ENCODE measurements at regions not wholly inside any gene's neighbourhood (a gene's known extent, or its start where the extent isn't known, plus 50 kb on each side); places are given as distances from the start of the nearest gene placed in this dataset.

GRCh38 chr21:41647806-41648561, 118.9 kb downstream of the RIPK4 start:
- no peaks in the 10 kb centered on the region for H3K9me3 ChIP-seq (replicated peaks; ENCODE audit: low read length)
- H3K4me1 ChIP-seq (ENCODE audit: control insufficient read depth, insufficient read depth, low read length) = peaks cover 14% of the 10 kb centered on the region
- H3K4me2 ChIP-seq (ENCODE audit: low read length) = no peak overlapping the region
- no peak overlapping the region for H3K4me3 ChIP-seq (ENCODE audit: low read length)
- no peaks in the 10 kb centered on the region for H3K27me3 ChIP-seq (ENCODE audit: control insufficient read depth, insufficient read depth, low read length)
- H3K9ac ChIP-seq (ENCODE audit: low read depth, low read length) = no peak overlapping the region
- H3K36me3 ChIP-seq (ENCODE audit: insufficient read depth, low read length) = no peaks in the 10 kb centered on the region

- Histone ChIP-seq H3K9me3 (replicated peaks; ENCODE audit: low read length) (no peaks in the 10 kb centered on the region), H3K4me3 (ENCODE audit: low read length) (no peak overlapping the region), H3K27me3 (ENCODE audit: control insufficient read depth, insufficient read depth, low read length) (no peaks in the 10 kb centered on the region), H3K9ac (ENCODE audit: low read depth, low read length) (no peak overlapping the region), H3K4me2 (ENCODE audit: low read length) (no peak overlapping the region), H3K4me1 (ENCODE audit: control insufficient read depth, insufficient read depth, low read length) (peaks cover 24% of the 10 kb centered on the region), H3K36me3 (ENCODE audit: insufficient read depth, low read length) (no peaks in the 10 kb centered on the region)
These were observed 123.4 kb downstream of the RIPK4 start for GRCh38 chr21:41643246-41643966.

- H3K27me3 ChIP-seq (ENCODE audit: control insufficient read depth, insufficient read depth, low read length) = no peaks in the 10 kb centered on the region
- H3K9me3 ChIP-seq (replicated peaks; ENCODE audit: low read length) = no peaks in the 10 kb centered on the region
- H3K36me3 ChIP-seq (ENCODE audit: insufficient read depth, low read length) = no peaks in the 10 kb centered on the region
- peaks cover 24% of the 10 kb centered on the region for H3K4me1 ChIP-seq (ENCODE audit: control insufficient read depth, insufficient read depth, low read length)
- H3K9ac ChIP-seq (ENCODE audit: low read depth, low read length) = peak overlapping the region; percentile 78
- peak overlapping the region; percentile 8 for H3K4me3 ChIP-seq (ENCODE audit: low read length)
- H3K4me2 ChIP-seq (ENCODE audit: low read length) = peak overlapping the region; percentile 59
These were observed 124.8 kb downstream of the RIPK4 start for GRCh38 chr21:41641821-41642701.

- Histone ChIP-seq H3K4me2 (ENCODE audit: low read length) (peak overlapping the region; percentile 59), H3K9ac (ENCODE audit: low read depth, low read length) (peak overlapping the region; percentile 78), H3K4me1 (ENCODE audit: control insufficient read depth, insufficient read depth, low read length) (peaks cover 24% of the 10 kb centered on the region), H3K4me3 (ENCODE audit: low read length) (peak overlapping the region; percentile 7), H3K27me3 (ENCODE audit: control insufficient read depth, insufficient read depth, low read length) (no peaks in the 10 kb centered on the region), H3K9me3 (replicated peaks; ENCODE audit: low read length) (no peaks in the 10 kb centered on the region), H3K36me3 (ENCODE audit: insufficient read depth, low read length) (no peaks in the 10 kb centered on the region)
These were observed 125.4 kb downstream of the RIPK4 start for GRCh38 chr21:41641510-41641815.

- peaks cover 24% of the 10 kb centered on the region for H3K4me1 ChIP-seq (ENCODE audit: control insufficient read depth, insufficient read depth, low read length)
- no peaks in the 10 kb centered on the region for H3K36me3 ChIP-seq (ENCODE audit: insufficient read depth, low read length)
- H3K9me3 ChIP-seq (replicated peaks; ENCODE audit: low read length) = no peaks in the 10 kb centered on the region
- H3K27me3 ChIP-seq (ENCODE audit: control insufficient read depth, insufficient read depth, low read length) = no peaks in the 10 kb centered on the region
- peak overlapping the region; percentile 78 for H3K9ac ChIP-seq (ENCODE audit: low read depth, low read length)
- H3K4me2 ChIP-seq (ENCODE audit: low read length) = peak overlapping the region; percentile 59
- peak overlapping the region; percentile 7 for H3K4me3 ChIP-seq (ENCODE audit: low read length)
These were observed 125.9 kb downstream of the RIPK4 start for GRCh38 chr21:41640748-41641509.

DNA sequence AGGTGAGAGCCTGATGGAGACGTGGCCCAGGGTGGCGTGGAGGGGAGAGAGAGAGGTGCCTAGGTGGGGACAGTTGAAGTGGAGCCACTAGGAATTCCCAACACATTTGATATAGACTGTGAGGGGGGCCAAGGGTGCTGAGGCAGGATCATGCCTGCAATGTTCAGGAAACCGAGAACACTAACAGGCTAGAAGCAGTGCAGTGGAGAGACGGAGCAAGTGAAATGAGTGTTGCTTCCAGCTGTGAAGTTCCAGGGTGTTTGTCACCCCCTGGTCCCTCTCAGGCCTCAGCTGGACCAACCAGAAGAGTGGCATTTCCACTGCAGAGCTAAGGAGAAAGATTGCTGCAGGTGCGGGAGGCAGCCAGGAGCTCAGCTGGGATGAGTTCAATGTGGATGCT, 127.1 kb downstream of the RIPK4 start:
- Histone ChIP-seq H3K9me3 (replicated peaks; ENCODE audit: low read length) (no peaks in the 10 kb centered on the region), H3K4me1 (ENCODE audit: control insufficient read depth, insufficient read depth, low read length) (peaks cover 29% of the 10 kb centered on the region), H3K27me3 (ENCODE audit: control insufficient read depth, insufficient read depth, low read length) (no peaks in the 10 kb centered on the region), H3K36me3 (ENCODE audit: insufficient read depth, low read length) (no peaks in the 10 kb centered on the region), H3K9ac (ENCODE audit: low read depth, low read length) (no peak overlapping the region), H3K4me3 (ENCODE audit: low read length) (no peak overlapping the region), H3K4me2 (ENCODE audit: low read length) (no peak overlapping the region)

DNA sequence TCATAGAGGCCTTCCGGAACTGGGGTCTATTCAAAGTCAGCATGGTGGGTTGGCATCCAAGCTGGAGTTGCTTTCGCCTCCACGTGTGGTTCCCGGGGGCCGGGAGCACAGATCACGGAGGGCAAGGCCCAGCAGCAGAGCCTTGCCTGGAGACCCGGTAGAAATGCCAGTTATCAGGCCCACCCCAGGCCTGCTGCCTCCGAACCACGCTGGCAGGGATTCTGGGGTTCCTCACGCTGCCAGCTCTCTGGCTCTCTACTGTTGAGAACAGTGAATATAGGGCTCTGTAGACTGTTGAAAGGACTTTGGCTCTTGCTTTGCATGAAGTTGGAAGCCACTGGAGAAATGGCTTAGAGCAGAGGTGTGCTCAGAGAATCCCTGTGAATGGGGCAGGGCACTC, 127.5 kb downstream of the RIPK4 start:
- Histone ChIP-seq H3K4me1 (ENCODE audit: control insufficient read depth, insufficient read depth, low read length) (peaks cover 33% of the 10 kb centered on the region), H3K4me2 (ENCODE audit: low read length) (no peak overlapping the region)

GRCh38 chr21:41638201-41638790, 128.6 kb downstream of the RIPK4 start:
- Histone ChIP-seq H3K9me3 (replicated peaks; ENCODE audit: low read length) (no peaks in the 10 kb centered on the region), H3K4me3 (ENCODE audit: low read length) (no peak overlapping the region), H3K4me1 (ENCODE audit: control insufficient read depth, insufficient read depth, low read length) (peaks cover 33% of the 10 kb centered on the region), H3K4me2 (ENCODE audit: low read length) (no peak overlapping the region), H3K36me3 (ENCODE audit: insufficient read depth, low read length) (no peaks in the 10 kb centered on the region), H3K27me3 (ENCODE audit: control insufficient read depth, insufficient read depth, low read length) (no peaks in the 10 kb centered on the region), H3K9ac (ENCODE audit: low read depth, low read length) (no peak overlapping the region)

More for the DNA sequence above, 127.5 kb downstream of the RIPK4 start:
- Histone ChIP-seq H3K36me3 (ENCODE audit: insufficient read depth, low read length) (no peaks in the 10 kb centered on the region), H3K4me3 (ENCODE audit: low read length) (no peak overlapping the region), H3K9me3 (replicated peaks; ENCODE audit: low read length) (no peaks in the 10 kb centered on the region), H3K9ac (ENCODE audit: low read depth, low read length) (no peak overlapping the region), H3K27me3 (ENCODE audit: control insufficient read depth, insufficient read depth, low read length) (no peaks in the 10 kb centered on the region)

GRCh38 chr21:41636636-41637630, 129.0 kb upstream of the TMPRSS2 start:
- peaks cover 27% of the 10 kb centered on the region for H3K4me1 ChIP-seq (ENCODE audit: control insufficient read depth, insufficient read depth, low read length)
- H3K9me3 ChIP-seq (replicated peaks; ENCODE audit: low read length) = no peaks in the 10 kb centered on the region
- no peak overlapping the region for H3K9ac ChIP-seq (ENCODE audit: low read depth, low read length)
- no peaks in the 10 kb centered on the region for H3K27me3 ChIP-seq (ENCODE audit: control insufficient read depth, insufficient read depth, low read length)
- H3K4me2 ChIP-seq (ENCODE audit: low read length) = no peak overlapping the region
- H3K4me3 ChIP-seq (ENCODE audit: low read length) = no peak overlapping the region
- H3K36me3 ChIP-seq (ENCODE audit: insufficient read depth, low read length) = no peaks in the 10 kb centered on the region

DNA sequence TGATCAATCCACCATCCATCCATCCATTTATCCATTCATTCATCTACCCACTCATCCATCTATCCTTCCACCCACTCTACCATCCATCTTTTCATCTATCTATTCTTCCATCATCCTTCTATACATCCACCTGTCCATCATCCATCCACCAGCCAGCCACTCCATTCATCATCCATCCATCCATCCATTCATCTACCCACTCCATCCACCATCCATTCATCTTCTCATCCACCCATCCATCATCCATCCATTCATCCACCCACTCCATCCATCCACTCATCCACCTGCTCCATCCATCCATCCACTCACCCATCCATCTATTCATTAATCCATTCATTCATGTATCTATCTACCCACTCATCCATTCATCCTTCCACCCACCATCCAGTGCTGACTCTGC, 127.9 kb upstream of the TMPRSS2 start:
- H3K27me3 ChIP-seq (ENCODE audit: control insufficient read depth, insufficient read depth, low read length) = no peaks in the 10 kb centered on the region
- H3K36me3 ChIP-seq (ENCODE audit: insufficient read depth, low read length) = no peaks in the 10 kb centered on the region
- H3K4me1 ChIP-seq (ENCODE audit: control insufficient read depth, insufficient read depth, low read length) = peaks cover 23% of the 10 kb centered on the region
- H3K4me2 ChIP-seq (ENCODE audit: low read length) = no peak overlapping the region
- H3K4me3 ChIP-seq (ENCODE audit: low read length) = no peak overlapping the region
- no peaks in the 10 kb centered on the region for H3K9me3 ChIP-seq (replicated peaks; ENCODE audit: low read length)
- H3K9ac ChIP-seq (ENCODE audit: low read depth, low read length) = no peak overlapping the region
